Heart left ventricle (tissue), 13 donors: ENCODE measurements at regions not wholly inside any gene's neighbourhood (a gene's known extent, or its start where the extent isn't known, plus 50 kb on each side); places are given as distances from the start of the nearest gene placed in this dataset.

Experiments
- POLR2A ChIP-seq, 2 donors: fragments of 450-650 bp; IDR thresholded peaks; one replicate each; pipeline ENCODE4 v1.6.1; 2017; ENCODE audit warnings: antibody characterized with exemption in 2 of 2, mild to moderate bottlenecking in 2 of 2, moderate library complexity in 2 of 2
- TF ChIP-seq, protein P1 (sequence below), 12 donors: fragments of 200-600 bp; sonication (generic) in 4 of 12; IDR thresholded peaks; one replicate each; pipeline versions ENCODE4 v1.5.0 to v1.8.0; 2018 to 2022; ENCODE audit warnings: antibody characterized with exemption in 12 of 12, mild to moderate bottlenecking in 5 of 12
- donor health status: ischemic (EF 13 %, LVEDD 7.1; RV severe dilation, severe dysfunction).
- donor health status: DM: no; HTN: yes; CAD: no.
- donor health status: DM: no; HTN: no; CAD: no.
- donor health status: ischemic (EF 25% LVEDD 6.9; RV normal size, moderate dysfunction).
- donor health status: ischemic (EF 25% LVEDD 5.7; RV mildly dilated, moderate dysfunction).
- donor health status: ischemic (EF 35%, LVEDD 5.7; RV mildly dilated, moderate dysfunction).
- donor health status: nonischemic (EF 11% LVEDD 7.7; RV severe dilation, severe dysfunction).
- donor health status: DM: yes; HTN: yes; CAD: no.
- donor health status: PGD.
- donor health status: ischemic (EF 29% LVEDD 5.4; RV normal size, mild dysfunction).
- donor health status: nonischemic (EF 23%, LVEDD 6.1; RV moderate dilation, normal function).

DNA sequence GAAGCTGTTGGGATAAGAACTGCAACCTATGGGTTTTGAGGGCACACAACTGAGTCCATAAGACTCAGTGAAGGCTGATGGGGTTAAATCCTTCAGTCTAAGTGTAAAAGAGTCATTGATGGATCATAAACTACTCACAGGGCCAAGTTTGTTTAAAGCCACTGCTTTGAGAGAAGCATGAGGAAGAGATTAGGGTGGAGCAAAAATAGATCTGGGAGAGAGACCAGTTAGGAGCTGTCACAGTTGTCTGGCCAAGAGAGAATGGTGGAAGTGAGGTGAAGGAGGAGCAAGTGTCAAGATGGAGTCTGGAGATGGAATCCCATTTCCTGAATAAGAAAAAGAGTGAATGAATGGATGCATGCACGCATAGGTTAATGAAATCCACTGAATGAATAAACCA is 379.1 kb upstream of the CDH11 start:
- TF ChIP-seq, protein P1, sequence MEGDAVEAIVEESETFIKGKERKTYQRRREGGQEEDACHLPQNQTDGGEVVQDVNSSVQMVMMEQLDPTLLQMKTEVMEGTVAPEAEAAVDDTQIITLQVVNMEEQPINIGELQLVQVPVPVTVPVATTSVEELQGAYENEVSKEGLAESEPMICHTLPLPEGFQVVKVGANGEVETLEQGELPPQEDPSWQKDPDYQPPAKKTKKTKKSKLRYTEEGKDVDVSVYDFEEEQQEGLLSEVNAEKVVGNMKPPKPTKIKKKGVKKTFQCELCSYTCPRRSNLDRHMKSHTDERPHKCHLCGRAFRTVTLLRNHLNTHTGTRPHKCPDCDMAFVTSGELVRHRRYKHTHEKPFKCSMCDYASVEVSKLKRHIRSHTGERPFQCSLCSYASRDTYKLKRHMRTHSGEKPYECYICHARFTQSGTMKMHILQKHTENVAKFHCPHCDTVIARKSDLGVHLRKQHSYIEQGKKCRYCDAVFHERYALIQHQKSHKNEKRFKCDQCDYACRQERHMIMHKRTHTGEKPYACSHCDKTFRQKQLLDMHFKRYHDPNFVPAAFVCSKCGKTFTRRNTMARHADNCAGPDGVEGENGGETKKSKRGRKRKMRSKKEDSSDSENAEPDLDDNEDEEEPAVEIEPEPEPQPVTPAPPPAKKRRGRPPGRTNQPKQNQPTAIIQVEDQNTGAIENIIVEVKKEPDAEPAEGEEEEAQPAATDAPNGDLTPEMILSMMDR (IDR thresholded peaks at IDR 0.05) = no peak
- TF ChIP-seq POLR2A (IDR thresholded peaks at IDR 0.05) = no peak
